Stimulated activated effector memory CD8-positive, alpha-beta T cell treated with anti-CD3 and anti-CD28 coated beads, Interleukin-12 subunit alpha, Interleukin-12 subunit beta, amount 100 ng/mL, for 72 hours (primary cell): ENCODE measurements at regions not wholly inside any gene's neighbourhood (a gene's known extent, or its start where the extent isn't known, plus 50 kb on each side); places are given as distances from the start of the nearest gene placed in this dataset.

Source experiments
- ATAC-seq: fragments of 150-1000 bp; cut with Tn5 transposase; 2 replicates; pipeline ENCODE4 v1.10.0; 2021
- DNase-seq, 2 donors: peaks; one replicate each; pipeline ENCODE4 v3.0.0; 2021 to 2022; ENCODE audit warnings: low spot score in 2 of 2
- H3K27ac Mint-ChIP-seq: one replicate; pipeline ENCODE4 v1.8.0; 2022; ENCODE audit warnings: mild to moderate bottlenecking, mixed read lengths
- H3K36me3 Mint-ChIP-seq: one replicate; pipeline ENCODE4 v1.8.0; 2022; ENCODE audit warnings: mild to moderate bottlenecking, mixed read lengths
- H3K4me1 Mint-ChIP-seq: one replicate; pipeline ENCODE4 v1.8.0; 2022; ENCODE audit warnings: mixed read lengths
- H3K4me3 Mint-ChIP-seq: one replicate; pipeline ENCODE4 v1.8.0; 2022; ENCODE audit warnings: mild to moderate bottlenecking, mixed read lengths
- H3K9me3 Mint-ChIP-seq: one replicate; pipeline ENCODE4 v1.8.0; 2022; ENCODE audit warnings: mixed read lengths

- no peak overlapping the region for H3K4me3 Mint-ChIP-seq
- ATAC-seq, result no peak
Observed at GRCh38 chr2:236726701-236727450, 157.3 kb downstream of the ACKR3 start.

DNA sequence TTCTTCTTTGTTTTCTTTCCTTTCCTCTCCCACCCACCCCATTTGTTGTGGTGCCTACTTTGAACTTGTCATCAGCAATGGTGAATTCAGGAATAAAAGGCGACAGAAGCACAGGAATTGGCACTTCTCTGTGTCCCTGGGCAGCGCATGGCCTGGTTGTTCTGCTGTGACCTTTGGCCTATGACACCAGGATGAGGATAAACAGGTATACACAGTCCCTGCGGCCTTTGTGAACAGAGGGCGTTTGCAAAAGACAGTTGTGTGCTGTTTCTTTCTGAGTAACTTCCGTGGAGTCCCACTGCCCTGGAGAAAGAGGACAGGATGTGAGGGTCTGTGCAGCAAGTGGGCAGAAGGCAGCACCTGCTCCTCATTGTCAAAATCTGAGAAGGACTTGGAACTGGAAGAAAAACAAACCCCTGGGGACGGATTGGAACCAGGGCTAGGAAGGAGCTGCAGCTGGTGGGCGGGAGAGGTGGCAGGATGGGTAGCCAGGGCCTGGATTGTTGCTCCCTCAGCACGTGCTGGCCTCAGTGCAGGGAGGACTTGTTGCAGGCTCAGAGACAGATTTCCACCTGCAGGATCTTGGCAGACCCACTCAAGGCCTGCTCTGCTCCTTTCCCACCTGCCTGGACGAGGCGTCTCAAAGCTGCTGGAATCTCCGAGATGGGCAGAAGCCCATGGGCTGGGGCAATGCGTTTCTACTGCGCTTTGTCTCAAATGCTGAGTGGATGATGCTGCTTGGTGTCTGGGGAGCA lies 159.5 kb downstream of the ACKR3 start:
- Mint-ChIP-seq H3K4me1 (no peaks in the 10 kb centered on the region), H3K36me3 (no peaks in the 10 kb centered on the region), H3K9me3 (no peaks in the 10 kb centered on the region), H3K27ac (no peak overlapping the region), H3K4me3 (no peak overlapping the region)
- DNase-seq (no peak), ATAC-seq (no peak)

More at GRCh38 chr2:236726701-236727450, 157.3 kb downstream of the ACKR3 start:
- Mint-ChIP-seq H3K9me3 (no peaks in the 10 kb centered on the region), H3K27ac (no peak overlapping the region), H3K36me3 (no peaks in the 10 kb centered on the region), H3K4me1 (no peaks in the 10 kb centered on the region)
- no peak for DNase-seq

GRCh38 chr2:236730393-236730792 lies 160.8 kb downstream of the ACKR3 start:
- no peak overlapping the region for H3K4me3 Mint-ChIP-seq
- H3K4me1 Mint-ChIP-seq, result no peaks in the 10 kb centered on the region
- H3K36me3 Mint-ChIP-seq, result no peaks in the 10 kb centered on the region
- DNase-seq (no peak), ATAC-seq (no peak)
- no peaks in the 10 kb centered on the region for H3K9me3 Mint-ChIP-seq
- no peak overlapping the region for H3K27ac Mint-ChIP-seq

DNA sequence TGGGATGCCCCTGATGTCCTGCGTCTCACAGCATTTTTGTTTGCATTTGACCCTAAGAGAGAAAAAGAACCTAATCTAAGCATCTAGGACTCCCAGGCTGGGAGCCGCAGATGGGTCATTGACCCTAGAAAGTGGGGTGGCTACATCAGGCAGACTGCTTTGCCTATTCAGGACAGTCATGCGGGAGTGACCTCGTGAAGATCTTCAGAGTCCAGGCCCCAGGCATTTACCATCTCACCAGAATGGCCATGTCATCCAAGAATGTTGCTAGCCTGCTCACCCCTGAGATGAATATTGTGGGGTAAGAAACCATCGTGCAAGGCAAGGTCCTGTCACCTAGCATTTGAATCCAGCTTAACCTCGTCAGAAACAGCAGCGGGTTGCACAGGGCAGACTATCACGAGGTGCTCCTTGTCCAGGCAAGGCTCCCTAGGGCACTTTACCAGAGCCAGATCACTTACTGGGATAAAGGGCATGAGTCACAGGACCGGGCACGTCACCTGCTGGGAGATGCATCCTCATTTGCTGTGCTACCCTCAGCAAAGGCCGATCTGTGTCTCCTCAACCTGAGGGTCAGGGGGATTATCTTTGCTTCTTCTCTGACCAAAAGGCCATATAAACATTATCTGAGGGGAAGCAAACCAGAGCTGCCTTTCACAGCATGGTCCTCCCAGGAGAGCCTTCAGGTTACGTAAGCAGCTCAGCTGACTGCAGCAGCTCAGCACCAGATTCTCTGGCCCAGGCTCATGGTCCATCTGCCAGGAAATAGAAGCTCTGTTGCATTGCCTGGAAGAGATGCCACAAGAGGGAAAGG lies 162.3 kb downstream of the ACKR3 start:
- ATAC-seq (no peak), DNase-seq (no peak)
- H3K4me3 Mint-ChIP-seq, result no peak overlapping the region
- H3K36me3 Mint-ChIP-seq, result no peaks in the 10 kb centered on the region
- no peak overlapping the region for H3K27ac Mint-ChIP-seq
- H3K9me3 Mint-ChIP-seq, result no peaks in the 10 kb centered on the region
- H3K4me1 Mint-ChIP-seq, result no peaks in the 10 kb centered on the region

GRCh38 chr2:236733156-236733555 lies 163.5 kb downstream of the ACKR3 start:
- Mint-ChIP-seq H3K4me1 (no peaks in the 10 kb centered on the region), H3K4me3 (no peak overlapping the region), H3K27ac (no peak overlapping the region), H3K36me3 (no peaks in the 10 kb centered on the region), H3K9me3 (no peaks in the 10 kb centered on the region)
- no peak for DNase-seq
- no peak for ATAC-seq

- Mint-ChIP-seq H3K4me3 (no peak overlapping the region), H3K4me1 (no peaks in the 10 kb centered on the region), H3K36me3 (no peaks in the 10 kb centered on the region), H3K27ac (no peak overlapping the region), H3K9me3 (no peaks in the 10 kb centered on the region)
- DNase-seq (no peak), ATAC-seq (no peak)
Observed at GRCh38 chr2:236735825-236736238, 166.2 kb downstream of the ACKR3 start.

DNA sequence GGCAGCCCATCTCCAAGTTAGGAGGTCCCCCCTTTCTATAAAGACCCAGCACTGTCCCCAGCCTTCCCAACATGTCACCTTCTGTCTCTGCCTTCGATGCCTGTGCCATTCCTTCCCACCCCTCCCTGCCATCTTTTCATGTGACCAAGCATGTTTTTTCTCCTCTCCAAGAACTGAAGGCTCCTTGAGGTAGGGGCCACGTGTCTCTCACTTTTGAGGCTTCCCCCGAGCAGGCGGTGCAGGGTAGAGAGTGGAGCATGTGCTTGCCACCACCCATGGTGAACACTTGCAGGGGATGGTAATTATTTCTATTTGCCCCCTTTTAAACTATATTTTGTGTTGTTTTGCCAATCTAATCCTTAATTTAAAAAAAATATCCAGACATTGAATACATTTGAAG lies 168.4 kb downstream of the ACKR3 start:
- Mint-ChIP-seq H3K4me1 (no peaks in the 10 kb centered on the region), H3K27ac (no peak overlapping the region), H3K4me3 (no peak overlapping the region), H3K9me3 (no peaks in the 10 kb centered on the region), H3K36me3 (no peaks in the 10 kb centered on the region)
- ATAC-seq (no peak), DNase-seq (no peak)

GRCh38 chr2:236738896-236739295 lies 169.3 kb downstream of the ACKR3 start:
- no peak overlapping the region for H3K4me3 Mint-ChIP-seq
- ATAC-seq (no peak), DNase-seq (no peak)
- H3K4me1 Mint-ChIP-seq, result no peaks in the 10 kb centered on the region
- H3K27ac Mint-ChIP-seq, result no peak overlapping the region
- no peaks in the 10 kb centered on the region for H3K9me3 Mint-ChIP-seq
- H3K36me3 Mint-ChIP-seq, result no peaks in the 10 kb centered on the region

DNA sequence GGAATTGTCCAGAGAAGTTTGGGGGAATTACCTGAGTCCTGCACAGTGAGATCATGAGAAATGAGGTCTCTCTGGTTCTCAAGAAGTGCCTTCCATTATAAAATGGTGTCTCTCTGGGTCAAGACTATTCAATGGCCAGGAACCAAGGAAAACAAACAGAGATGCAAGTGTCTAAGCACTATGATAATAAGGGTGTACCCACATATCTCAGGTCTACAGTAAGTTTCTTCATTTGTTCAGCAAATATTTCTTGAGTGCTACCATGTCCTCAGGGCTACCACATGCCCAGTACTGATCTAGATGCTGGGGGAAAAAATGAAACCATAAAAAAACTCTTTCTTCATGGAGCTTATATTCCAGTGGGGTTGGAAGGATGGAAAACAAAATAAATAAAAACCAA lies 170.0 kb downstream of the ACKR3 start:
- H3K4me1 Mint-ChIP-seq, result no peaks in the 10 kb centered on the region

GRCh38 chr2:236740506-236740905 lies 170.9 kb downstream of the ACKR3 start:
- no peak for ATAC-seq
- H3K27ac Mint-ChIP-seq, result no peak overlapping the region
- H3K36me3 Mint-ChIP-seq, result no peaks in the 10 kb centered on the region
- H3K4me3 Mint-ChIP-seq, result no peak overlapping the region
- no peak for DNase-seq
- no peaks in the 10 kb centered on the region for H3K9me3 Mint-ChIP-seq
- H3K4me1 Mint-ChIP-seq, result no peaks in the 10 kb centered on the region

More for the DNA sequence above, 170.0 kb downstream of the ACKR3 start:
- DNase-seq (no peak), ATAC-seq (no peak)
- Mint-ChIP-seq H3K27ac (no peak overlapping the region), H3K4me3 (no peak overlapping the region), H3K9me3 (no peaks in the 10 kb centered on the region), H3K36me3 (no peaks in the 10 kb centered on the region)

DNA sequence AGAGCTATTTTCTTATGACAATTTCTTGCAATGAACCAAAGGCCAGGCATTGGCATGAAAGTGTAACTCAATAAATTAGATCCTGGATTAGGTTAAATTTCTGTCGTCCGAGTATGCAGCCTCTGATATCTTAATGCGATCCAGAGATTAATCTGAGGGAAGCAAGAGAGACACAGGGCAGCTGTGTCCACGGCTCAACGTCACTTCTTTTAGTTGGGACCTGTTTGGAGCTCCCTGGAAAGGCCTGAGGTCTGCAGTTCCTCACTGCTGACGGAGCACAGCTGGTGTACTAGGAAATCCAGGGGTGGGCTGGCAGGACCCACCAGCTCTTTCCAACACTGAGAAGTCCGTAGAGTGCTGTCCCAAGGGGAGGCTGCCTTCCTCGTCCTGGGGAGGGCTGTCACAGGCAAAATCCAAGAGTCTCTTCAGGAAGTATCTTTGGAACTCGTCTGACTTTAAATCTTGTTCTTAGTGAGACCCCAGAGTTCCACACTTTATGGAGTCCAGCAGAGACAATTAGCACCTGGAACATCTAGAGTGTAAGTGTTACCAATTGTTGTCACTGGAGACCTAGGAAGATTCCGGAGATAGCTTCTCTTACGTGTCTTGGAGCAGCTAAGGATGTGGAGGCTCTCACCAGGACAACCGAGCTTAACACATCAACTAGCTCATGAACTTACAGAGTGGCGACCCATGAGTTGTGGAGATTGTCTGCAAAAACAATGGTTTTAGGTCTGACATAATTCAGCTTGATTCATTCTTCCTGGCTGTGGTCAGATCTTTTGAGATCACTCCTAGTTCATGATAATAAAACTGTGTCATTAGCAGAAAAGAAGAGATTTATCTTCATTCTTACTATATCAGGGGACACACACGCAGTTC lies 173.7 kb downstream of the ACKR3 start:
- no peaks in the 10 kb centered on the region for H3K9me3 Mint-ChIP-seq
- no peak overlapping the region for H3K4me3 Mint-ChIP-seq
- H3K4me1 Mint-ChIP-seq, result no peaks in the 10 kb centered on the region
- H3K36me3 Mint-ChIP-seq, result no peaks in the 10 kb centered on the region
- DNase-seq, result no peak
- no peak for ATAC-seq
- no peak overlapping the region for H3K27ac Mint-ChIP-seq

- Mint-ChIP-seq H3K9me3 (no peaks in the 10 kb centered on the region), H3K27ac (no peak overlapping the region), H3K36me3 (no peaks in the 10 kb centered on the region), H3K4me3 (no peak overlapping the region), H3K4me1 (no peaks in the 10 kb centered on the region)
- no peak for ATAC-seq
- no peak for DNase-seq
Observed at GRCh38 chr2:236743921-236744280, 174.3 kb downstream of the ACKR3 start.

DNA sequence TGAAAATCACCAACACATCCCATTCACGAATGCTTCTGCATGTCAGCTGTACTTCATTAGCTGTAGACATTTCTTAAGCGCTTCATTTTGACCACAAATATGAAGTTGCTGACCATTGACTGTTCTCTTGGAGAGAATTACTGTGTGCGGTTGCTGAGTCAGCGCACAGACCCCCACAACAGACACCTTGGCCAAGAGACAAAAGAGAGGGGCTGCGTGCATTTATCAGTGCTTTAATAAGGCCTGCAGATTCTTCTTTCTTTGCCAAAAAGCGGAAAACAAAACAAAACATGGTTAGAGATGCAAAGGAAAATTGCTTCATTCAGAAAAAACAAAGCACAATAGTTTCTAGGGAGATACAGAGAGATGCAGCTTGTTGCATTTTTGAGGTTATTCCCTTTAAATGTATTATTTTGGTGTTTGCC lies 174.7 kb downstream of the ACKR3 start:
- ATAC-seq (no peak), DNase-seq (no peak)

GRCh38 chr2:236744716-236745115 lies 175.1 kb downstream of the ACKR3 start:
- Mint-ChIP-seq H3K27ac (no peak overlapping the region), H3K4me1 (no peaks in the 10 kb centered on the region)
- no peak for ATAC-seq

More for the DNA sequence above, 174.7 kb downstream of the ACKR3 start:
- no peak overlapping the region for H3K4me3 Mint-ChIP-seq
- no peak overlapping the region for H3K27ac Mint-ChIP-seq
- no peaks in the 10 kb centered on the region for H3K4me1 Mint-ChIP-seq
- H3K9me3 Mint-ChIP-seq, result no peaks in the 10 kb centered on the region
- H3K36me3 Mint-ChIP-seq, result no peaks in the 10 kb centered on the region

More at GRCh38 chr2:236744716-236745115, 175.1 kb downstream of the ACKR3 start:
- H3K9me3 Mint-ChIP-seq, result no peaks in the 10 kb centered on the region
- DNase-seq, result no peak
- no peak overlapping the region for H3K4me3 Mint-ChIP-seq
- H3K36me3 Mint-ChIP-seq, result no peaks in the 10 kb centered on the region
